GM18907 (cell line): ENCODE measurements at regions not wholly inside any gene's neighbourhood (a gene's known extent, or its start where the extent isn't known, plus 50 kb on each side); places are given as distances from the start of the nearest gene placed in this dataset.

ENCODE experiments used
- ATAC-seq: cut with Tn5 transposase; IDR thresholded peaks from one replicate; pipeline ENCODE4 v1.9.1; 2021; ENCODE audit warnings: mild to moderate bottlenecking, moderate library complexity; ENCODE audit not compliant: unreplicated experiment

DNA sequence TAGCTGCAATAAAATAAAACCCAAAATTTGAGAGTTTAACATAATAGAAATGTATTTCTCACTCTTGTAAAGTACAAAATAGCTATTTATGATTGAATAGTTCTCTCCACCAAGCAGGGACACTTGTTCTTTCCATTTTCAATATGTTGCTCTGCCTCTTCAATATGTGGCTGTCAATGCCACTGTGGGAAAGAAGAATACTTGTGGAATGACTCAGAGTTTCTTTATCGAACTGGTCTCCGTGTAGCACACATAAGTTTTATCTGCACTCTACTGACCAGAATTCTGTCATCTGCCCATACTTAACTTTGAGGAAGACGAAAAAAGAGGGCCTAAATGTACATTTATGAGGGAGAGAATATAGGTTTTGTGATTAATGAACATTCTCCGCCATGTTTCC is 256.9 kb downstream of the ATXN7L3B start:
- no peak for ATAC-seq

DNA sequence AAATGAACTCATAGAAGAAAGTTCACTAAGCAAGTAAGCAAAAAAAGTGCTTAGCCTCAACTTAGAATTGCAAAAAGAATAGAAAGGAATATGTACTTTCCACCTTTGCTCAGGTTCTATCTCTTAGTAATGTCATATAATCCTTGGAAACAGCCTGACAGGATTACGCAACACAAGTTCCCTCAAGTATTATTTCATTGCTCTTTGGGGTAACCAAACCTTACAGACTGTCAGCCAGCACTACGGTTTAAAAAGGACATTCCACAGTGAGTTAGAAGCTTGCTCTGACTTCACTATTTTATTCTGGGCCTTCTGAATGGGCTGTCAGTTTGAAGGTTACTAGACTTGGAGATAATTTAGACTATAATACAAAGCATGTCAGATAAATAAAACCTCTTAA is 264.0 kb downstream of the ATXN7L3B start:
- no peak for ATAC-seq

DNA sequence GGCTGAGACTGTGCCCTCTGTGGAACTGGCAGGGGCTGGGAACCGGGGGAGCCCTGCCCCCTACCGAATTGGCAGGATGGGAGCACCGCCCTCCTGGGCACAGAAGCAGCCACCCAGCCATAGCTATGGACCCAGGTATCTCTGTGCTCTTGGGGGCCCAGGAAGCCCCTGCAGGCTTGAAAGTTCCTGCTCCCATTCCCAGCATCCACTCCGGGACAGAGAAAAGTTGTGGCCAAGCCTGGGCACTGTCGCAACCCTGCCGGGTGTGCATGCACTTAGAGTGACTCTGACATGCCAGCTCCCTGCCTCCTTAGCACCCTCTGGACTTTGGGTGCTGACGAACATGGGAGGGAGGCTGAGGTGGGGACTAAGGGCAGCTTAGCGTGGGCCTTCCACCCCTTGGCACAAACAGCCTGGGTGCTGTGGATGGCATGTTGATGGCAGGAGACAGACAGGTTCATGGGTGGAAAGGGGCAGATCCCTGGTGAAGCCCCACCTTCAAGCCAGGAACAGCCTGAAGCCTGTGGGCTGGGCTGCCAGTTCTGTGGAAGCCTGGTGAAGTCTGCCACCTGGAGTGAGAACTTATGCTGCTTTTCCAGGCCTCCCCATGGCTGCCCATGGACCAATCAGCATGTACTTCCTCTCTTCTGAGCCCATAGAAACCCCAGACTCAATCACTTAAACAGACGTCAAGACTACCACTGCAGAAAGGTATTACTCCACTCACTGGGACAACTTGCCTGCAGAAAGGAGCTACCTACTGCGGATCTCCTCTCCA is 279.0 kb downstream of the ATXN7L3B start:
- ATAC-seq, result no peak

DNA sequence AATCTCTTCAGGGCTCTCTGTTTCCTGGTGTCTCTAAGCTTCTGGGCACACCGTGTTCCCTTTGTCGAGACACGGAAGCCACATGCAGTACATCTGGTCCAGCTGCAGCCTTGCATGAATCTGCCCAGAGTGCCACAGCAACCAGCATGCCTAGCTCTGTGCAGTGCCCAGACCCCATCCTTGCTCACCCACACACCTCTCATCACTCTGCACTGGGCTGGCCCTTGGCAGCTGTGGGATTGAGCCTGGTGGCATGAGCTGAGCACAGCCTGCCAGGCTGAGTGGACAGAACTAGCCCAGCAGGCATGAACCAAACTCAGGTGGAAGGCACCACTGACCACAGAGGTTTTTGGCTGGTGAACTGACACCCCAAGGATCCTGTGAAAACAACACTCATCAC is 279.9 kb downstream of the ATXN7L3B start:
- no peak for ATAC-seq

DNA sequence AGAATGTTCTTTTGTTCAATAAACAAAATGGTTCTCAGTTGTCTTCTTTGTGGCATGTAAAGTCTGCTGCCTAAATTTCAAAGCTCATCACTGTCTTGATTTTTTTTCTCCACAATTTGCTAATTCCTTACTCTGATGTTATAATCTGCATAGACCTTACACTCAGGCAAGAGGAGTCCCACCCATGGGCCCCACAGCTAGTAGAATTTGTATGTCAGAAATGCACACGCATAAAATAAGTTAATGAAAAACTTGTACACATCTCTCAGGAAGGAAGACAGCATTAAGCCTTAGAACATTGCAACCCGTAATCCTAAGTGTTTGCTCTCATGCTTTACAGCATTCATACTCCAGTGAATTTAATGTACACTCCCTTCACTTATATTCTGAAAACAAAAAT is 280.8 kb downstream of the ATXN7L3B start:
- no peak for ATAC-seq

DNA sequence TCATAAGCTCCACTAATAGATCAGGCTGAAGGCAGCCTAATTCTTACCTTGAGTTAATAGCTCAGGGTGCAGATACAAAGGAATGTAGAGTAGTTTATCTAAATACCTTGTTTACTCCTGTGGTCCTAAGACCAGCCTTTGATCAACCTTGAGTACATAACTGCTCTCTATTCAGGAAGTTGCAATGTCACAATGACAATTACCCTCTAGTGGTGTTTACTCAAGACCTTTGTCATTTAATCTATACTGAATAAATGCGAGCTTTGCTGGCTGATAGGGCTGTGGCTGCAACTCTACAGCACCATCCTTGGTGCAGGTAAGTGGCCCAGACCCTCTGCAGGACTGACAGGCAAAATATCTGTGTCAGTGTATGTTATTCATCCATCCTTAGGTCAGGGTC is 282.7 kb downstream of the ATXN7L3B start:
- ATAC-seq, result no peak

DNA sequence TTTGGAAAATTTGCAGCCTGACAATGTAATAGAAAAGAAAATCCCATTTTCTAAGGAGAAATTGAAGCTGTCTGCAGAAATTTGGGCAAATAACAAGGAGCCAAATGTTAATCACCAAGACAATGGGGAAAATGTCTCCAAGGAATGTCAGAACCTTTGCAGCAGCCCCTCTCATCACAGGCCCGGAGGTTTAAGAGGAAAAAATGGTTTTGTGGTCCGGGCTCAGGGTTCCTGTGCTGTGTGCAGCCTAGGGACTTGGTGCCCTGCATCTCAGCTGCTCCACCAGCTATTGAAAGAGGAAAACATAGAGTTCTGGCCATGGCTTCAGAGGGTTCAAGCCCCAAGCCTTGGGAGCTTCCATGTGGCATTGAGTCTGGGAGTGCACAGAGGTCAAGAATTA is 298.9 kb downstream of the ATXN7L3B start:
- no peak for ATAC-seq

DNA sequence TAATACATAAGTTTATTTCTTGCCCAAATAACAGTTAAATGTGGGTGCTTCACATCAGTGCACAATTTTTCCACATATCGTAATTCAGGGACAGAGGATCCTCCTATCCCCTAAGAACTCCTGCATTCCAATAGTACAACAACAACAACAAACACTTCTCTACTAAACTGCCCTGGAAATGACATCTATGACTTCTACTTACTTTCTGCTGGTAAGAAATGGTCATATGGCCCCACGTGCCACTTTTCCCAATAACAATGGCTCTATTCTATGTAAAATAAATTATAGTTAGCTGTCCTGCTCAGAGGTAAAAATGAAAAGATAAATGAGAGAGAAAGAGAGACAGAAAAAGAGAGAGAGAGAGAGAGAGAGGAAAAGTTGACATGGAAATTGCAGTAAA is 308.5 kb downstream of the ATXN7L3B start:
- ATAC-seq, result no peak

DNA sequence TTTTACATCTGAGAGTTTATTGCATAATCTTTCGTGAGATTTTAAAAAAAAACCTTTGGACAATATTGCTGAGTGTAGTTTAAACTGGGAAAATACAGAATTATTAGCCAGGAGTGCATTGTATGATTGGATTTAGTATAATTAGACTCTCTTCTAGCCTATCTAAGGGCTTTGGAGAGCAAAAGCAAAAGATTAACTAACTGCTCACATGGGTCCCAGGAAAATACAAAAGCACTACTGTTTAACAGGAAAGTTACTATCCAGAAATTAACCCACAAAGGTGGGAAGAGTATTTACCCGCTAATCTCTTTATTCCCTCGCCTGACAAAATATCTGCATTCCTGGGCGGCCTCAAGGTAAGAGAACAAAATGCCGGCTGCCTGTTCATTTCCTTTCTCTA is 309.5 kb downstream of the ATXN7L3B start:
- no peak for ATAC-seq

DNA sequence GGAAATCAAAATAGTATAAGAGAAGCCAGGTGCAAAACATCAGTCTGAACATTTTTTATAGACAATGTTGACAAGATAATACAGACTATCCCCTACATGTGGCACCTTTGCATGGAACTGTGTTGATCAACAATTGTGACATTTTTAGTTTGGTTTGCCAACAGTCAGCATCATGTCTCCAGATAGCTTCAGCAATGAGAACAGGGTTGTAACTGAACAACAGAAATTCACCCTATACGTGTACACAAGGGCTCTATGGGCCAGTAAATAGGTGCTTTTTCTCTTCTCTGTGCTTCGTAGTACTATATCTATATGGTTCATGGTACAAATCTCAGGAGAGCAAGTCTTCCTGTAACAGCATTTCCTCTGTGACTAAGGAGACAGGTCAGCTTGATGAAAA is 310.4 kb downstream of the ATXN7L3B start:
- no peak for ATAC-seq

DNA sequence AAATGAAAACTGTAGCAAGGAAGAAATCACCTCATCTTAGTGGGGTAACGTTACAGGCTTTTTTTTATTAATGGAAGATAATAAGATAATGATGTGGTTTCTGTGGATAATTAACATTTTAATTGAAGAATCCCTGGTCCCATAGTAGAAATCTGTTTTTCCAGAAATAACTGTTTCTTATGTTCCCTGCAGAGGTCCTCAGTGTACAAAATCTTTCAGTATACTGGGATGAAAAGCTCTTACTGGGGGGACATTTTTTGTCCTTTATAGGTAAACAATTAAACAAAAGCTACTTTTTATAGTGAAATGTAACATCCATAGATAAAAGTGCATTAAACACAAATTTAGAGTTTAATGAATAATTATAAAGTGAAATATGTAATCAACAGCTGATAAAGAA is 312.2 kb downstream of the ATXN7L3B start:
- no peak for ATAC-seq

DNA sequence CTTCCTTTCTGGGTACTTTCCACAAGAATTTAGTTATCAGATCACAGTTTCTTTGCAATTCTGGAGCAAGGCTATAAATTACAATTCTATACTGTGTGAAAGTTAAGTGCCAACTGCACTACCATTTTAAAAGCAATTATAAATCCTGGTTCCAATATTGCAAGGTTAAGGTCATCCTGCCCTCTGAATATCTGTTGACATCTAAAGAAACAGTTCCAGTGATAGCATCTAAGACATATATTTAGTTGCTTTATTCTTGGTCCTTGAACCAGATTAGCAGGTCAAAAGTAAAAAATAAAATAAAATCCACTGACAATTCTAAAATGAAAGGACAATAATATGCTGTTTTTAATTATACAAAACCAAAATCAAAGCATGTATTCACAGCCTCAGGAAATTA is 334.2 kb downstream of the ATXN7L3B start:
- no peak for ATAC-seq

DNA sequence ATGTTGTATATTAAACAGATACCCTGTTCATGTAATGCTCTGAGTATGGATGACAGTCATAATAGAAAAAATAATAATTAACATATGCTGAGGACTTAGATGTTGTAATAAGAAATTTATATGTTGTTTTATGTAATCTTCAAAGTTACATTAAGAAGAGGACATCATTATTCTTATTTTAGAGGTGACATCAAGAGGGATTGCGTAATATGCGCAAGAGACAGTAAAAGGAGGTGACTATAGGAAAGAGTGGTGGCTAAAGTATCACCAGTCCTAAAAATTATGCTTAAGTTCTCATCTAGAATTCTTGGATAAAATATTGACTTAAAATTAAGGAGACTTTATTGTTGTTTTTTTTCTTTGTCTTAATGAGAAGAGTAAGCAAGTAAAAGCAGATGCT is 323.9 kb downstream of the KCNC2 start:
- no peak for ATAC-seq

DNA sequence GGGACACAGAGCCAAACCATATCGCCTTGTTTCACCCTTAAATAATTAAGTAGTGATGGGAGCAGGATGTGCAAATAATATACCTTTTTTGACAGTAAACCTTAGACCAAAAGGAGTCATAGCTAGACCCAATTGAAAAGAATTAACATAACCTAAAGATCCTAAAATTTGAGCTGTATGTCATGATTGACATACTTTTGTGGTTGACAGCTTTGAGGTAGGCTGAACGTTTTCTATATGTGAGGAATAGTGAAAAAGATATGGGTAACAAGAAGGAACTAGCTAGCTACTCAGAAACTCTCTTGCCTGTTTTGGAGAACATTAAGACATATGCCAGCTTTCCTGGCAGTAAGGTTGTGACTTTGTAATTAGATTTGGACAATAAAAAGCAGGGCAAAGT is 320.6 kb downstream of the KCNC2 start:
- no peak for ATAC-seq

DNA sequence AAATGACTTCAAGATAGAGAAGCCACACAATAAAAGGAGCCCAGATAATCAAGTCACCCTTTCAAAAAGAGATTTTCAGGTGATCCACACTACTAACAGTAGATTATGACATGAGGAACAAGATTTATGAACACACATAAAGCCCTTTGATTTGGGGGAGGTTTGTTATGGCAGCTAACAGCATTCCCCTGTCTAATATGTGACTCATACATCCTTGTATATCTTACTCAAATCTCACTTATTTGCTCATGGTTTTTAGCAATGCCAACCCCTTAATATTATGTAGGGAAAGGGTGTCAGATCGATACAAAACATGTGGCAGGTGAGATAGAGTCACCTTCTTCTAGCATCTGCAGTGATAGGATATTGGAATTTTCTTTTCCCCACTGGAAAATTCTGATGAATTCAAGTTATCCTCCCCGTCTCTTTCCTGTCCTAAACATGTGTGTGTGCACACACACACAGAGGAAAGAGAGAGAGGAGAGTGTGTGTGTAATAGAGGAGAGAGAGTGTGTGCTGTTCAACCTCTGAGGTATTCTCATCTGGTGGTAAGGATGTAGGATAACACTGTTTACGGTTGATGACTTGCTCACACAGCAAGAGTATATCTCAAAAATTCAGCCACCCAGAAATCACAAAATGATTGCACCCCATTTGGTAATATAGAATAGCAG is 319.9 kb downstream of the KCNC2 start:
- peak; percentile 64 for ATAC-seq

DNA sequence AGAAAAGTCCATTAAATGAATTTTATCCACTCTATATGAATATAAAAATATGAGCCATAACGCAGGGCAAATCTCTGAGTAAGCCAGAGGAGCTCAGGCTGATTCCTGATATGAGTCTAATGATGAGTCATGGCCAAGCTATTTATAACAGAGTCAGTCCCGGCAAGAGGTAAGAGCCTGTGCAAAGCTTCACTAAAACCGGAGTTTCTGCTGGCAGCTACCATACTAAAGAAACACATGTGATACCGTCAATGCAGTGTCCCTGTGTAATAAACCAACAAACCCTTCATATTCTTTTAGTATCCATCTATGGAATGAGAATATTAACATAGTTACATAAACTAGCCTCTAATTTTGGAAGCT is 319.4 kb downstream of the KCNC2 start:
- ATAC-seq, result peak; percentile 95

DNA sequence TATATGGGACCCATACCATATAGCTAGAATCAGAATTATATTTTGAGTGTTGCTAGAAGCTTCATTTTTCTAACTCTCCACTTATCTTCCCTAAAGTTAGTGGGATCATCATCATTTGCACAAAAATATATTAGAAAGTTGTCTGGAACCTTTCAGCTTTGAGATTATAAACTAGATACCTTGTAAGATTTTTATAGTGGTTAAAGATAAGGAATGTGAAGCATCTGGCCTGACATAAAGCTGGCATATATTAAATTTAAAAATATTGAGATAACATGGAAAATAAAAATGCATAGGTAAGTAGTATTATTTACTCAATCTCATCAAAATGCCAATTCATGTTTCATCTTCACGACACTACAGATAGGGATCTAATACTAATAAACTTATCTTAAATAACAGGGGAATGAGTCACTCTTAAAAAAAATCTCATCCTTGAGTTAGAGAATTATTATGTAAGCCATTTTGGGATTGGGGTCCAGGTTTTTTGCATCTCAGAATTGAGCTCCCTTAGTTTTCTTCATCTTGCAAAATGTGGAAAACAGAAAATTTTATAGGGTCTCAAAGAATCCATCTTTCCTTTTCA is 318.5 kb downstream of the KCNC2 start:
- ATAC-seq, result no peak

DNA sequence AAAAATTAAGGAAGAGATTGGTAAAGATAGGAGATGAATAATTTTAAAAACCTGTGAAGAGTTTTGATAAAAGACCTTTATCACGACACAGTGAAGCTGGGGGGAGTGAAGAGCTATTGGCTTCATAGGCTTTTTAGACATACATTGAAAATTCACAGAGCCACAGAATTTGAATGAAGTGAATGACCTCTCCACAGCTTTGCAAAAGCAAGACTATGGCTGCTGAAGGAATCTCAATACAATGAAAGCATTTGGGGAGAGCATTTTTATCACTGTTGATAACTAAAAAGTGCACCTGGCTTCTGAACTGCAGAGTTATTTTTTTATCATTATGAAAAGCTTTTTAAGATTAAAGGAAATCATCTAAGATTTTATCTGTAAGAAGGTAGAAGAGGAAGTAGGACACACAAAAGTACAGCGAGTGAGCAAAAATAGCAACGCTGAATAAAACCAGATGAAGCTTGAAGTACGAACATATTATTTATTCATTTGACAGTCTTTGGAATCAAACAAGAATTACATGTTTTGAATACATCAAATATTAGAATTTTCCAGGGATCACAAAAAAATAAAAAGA is 317.5 kb downstream of the KCNC2 start:
- no peak for ATAC-seq

DNA sequence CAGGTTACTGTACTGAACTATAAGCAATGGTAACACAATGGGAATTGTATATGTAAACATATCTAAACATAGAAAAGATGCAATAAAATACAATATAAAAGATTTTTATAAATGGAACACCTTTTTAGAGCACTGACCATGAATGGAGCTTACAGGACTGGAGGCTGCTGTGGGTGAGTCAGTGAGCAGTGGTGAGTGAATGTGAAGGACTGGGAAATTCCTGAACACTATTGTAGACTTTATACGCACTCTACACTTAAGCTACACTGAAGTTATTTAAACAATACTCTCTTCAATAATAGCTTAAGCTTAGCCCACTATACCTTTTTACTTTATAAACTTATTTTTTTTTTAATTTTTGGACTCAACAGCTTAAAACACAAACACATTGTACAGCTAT is 313.5 kb downstream of the KCNC2 start:
- ATAC-seq, result no peak

DNA sequence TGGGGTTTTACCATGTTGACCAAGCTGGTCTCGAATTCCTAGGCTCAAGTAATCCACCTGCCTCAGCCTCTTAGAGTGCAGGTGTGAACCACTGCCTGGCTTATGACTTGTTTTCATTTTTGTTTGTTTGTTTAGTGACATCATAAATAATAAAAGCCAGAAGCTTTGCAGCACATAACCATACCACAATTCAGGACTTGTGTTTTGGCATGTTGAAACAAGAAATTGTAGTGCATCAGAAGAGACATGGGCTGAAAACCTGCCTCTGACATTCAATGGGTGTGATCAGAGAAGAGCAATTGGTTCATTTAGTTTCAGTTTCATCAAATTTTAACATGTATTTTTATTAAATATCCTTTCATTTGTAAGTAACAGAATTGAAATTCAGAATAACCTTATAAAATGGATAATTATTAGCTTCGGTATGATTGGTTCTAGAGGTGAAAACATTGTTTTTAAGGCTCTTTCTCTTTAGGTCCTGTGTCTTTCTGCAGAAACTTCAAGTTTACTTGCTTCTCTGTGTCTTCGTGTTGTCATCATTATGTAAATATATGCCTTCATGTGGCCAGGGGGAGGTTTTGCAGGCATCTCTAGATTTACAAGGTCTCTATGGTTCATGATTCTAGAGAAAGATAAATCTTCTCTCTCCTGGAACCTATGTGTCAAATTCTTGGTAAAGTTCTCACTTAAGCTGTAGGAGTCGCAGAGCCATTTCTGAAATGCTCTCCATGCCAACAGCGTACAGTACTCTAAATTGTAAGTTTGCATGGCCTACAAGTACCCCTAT is 312.0 kb downstream of the KCNC2 start:
- ATAC-seq, result no peak
